ENCODE measurements at regions not wholly inside any gene's neighbourhood (a gene's known extent, or its start where the extent isn't known, plus 50 kb on each side); places are given as distances from the start of the nearest gene placed in this dataset.

DNA sequence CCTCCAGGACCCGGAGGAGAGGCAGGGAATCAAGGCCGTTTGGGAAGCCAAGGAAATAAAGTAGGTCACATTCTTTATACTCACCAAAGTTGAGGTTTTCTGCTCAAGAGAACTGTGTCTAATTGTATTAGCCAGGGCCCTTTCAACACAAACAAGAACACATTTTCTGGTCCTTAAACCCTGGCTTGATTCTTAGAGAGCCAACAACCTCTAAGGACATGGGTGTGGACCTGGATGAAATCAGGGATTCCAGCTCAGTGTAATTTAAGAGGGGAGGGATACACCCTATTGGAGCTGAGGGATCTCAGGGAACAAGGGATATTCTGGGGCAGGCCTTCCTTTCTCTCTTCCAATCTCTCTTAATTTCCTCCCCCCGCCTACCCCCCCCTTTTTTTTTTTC is 104.8 kb downstream of the COL6A6 start:
- ATAC-seq, result peak; percentile 30 to 86 (median 45)
- H3K9me3 ChIP-seq, result no peaks in the 10 kb centered on the region

DNA sequence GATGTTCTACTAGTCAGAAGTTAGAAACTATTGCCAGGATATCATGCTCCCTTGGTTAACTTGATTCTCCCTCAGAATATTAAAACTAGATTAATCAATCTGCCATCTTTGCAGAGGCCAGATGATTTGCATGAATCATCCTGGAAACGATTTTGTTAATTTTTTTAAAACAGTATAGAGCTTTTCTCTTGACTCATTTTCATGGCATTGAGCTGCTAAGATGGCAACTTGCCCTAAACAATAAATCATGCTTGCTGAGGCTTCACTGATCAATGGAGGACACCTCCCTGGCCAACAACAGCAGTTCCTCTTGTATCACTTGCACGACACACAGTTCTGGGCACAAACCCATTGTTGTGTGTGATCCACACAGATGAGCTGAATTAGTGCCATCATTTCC is 109.1 kb downstream of the COL6A6 start:
- ATAC-seq (no peak), DNase-seq (no peak)
- Histone ChIP-seq H3K4me3 (no peak overlapping the region), H3K36me3 (no peaks in the 10 kb centered on the region), H3K27ac (no peak overlapping the region), H3K27me3 (no peaks in the 10 kb centered on the region), H3K4me1 (peaks cover 0 to 3% (median 0%) of the 10 kb centered on the region in 12 donors), H3K9me3 (no peaks in the 10 kb centered on the region)
- 69 to 80% (median 77%) methylated on average over 2 of the region's 2 CpGs for WGBS, 4 donors
- no peak for TF ChIP-seq POLR2A (IDR thresholded peaks at IDR 0.05)
- TF ChIP-seq, protein P1, sequence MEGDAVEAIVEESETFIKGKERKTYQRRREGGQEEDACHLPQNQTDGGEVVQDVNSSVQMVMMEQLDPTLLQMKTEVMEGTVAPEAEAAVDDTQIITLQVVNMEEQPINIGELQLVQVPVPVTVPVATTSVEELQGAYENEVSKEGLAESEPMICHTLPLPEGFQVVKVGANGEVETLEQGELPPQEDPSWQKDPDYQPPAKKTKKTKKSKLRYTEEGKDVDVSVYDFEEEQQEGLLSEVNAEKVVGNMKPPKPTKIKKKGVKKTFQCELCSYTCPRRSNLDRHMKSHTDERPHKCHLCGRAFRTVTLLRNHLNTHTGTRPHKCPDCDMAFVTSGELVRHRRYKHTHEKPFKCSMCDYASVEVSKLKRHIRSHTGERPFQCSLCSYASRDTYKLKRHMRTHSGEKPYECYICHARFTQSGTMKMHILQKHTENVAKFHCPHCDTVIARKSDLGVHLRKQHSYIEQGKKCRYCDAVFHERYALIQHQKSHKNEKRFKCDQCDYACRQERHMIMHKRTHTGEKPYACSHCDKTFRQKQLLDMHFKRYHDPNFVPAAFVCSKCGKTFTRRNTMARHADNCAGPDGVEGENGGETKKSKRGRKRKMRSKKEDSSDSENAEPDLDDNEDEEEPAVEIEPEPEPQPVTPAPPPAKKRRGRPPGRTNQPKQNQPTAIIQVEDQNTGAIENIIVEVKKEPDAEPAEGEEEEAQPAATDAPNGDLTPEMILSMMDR (IDR thresholded peaks at IDR 0.05), result no peak
- intact Hi-C loops (cut with DNase I), result no loop called here

More for the DNA sequence above, 104.8 kb downstream of the COL6A6 start:
- H3K4me3 ChIP-seq, result no peak overlapping the region
- H3K27me3 ChIP-seq, result no peaks in the 10 kb centered on the region
- no peak for DNase-seq
- H3K27ac ChIP-seq, result no peak overlapping the region
- 60 to 71% (median 64%) methylated on average over 3 of the region's 3 CpGs for WGBS, 4 donors
- H3K4me1 ChIP-seq, result no peaks in the 10 kb centered on the region
- TF ChIP-seq, protein P1 (IDR thresholded peaks at IDR 0.05), result no peak
- no peak for TF ChIP-seq POLR2A (IDR thresholded peaks at IDR 0.05)
- intact Hi-C loops (cut with DNase I), result loop anchor here in 1 of 10 donors (5.0 kb wide), 1 partner anchor 330 kb away; no protein-coding TSS in a partner anchor
- no peaks in the 10 kb centered on the region for H3K36me3 ChIP-seq

DNA sequence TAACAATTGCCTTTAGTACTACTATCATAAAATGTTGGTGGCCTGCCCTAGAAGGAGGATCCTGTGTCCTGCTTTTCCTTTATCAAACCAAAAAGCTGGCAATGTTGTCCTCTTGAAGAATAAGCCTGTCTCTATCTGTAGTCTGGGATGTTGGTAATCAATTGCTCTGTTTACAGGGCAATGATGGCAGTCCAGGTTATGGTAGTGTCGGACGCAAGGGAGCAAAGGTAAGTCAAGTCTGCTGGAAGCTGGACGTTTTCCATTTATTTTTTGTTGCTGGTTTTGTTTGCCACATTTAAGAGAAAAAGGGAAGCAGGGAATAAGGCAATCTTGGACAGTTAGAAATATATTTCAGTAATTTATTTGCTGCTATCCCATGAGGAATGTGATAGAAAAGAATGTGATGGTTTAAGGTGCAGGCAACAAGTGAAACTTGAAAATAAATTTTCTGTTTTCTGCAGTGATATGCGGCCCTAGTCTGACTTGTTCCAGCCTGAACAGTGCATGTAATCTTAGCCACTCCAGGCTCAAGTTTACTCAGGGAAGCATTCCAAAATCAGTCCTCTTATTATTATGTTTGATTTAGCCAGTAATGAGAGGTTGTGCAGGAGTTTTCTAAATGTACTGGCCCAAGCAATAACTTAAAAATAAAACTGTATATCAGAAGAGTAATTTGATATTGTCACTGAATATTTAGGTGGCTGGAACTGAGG is 110.3 kb downstream of the COL6A6 start:
- no peak for TF ChIP-seq POLR2A (IDR thresholded peaks at IDR 0.05)
- 80 to 81% (median 80%) methylated on average over 4 of the region's 4 CpGs for WGBS, 4 donors
- intact Hi-C loops (cut with DNase I), result no loop called here
- ATAC-seq (no peak), DNase-seq (no peak)
- no peaks in the 10 kb centered on the region for H3K27me3 ChIP-seq
- H3K4me3 ChIP-seq, result no peak overlapping the region
- H3K36me3 ChIP-seq, result no peaks in the 10 kb centered on the region
- peaks cover 0 to 3% (median 0%) of the 10 kb centered on the region in 12 donors for H3K4me1 ChIP-seq
- no peak overlapping the region for H3K27ac ChIP-seq
- H3K9me3 ChIP-seq, result no peaks in the 10 kb centered on the region

DNA sequence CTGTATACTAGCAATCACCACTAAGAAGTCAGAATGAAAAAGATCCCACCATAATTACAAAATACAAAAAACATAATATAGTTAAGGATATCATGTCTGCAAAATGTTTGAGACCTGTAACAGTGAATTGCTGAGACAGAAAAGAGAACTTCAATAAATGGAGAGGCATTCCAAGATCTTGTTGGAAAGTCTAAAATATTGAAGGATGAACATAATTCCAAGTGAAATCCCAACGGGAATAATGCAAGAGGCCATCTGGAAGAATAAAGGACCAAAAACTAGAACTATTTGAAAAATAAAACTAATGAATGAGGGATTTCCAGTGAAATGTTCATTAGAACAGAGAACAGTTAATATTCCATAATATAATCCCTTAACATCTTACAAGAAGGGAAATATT is 110.9 kb downstream of the COL6A6 start:
- no peaks in the 10 kb centered on the region for H3K36me3 ChIP-seq
- TF ChIP-seq POLR2A (IDR thresholded peaks at IDR 0.05), result no peak
- TF ChIP-seq, protein P1 (IDR thresholded peaks at IDR 0.05), result no peak
- no peak for ATAC-seq
- H3K9me3 ChIP-seq, result no peaks in the 10 kb centered on the region
- H3K4me3 ChIP-seq, result no peak overlapping the region
- no peaks in the 10 kb centered on the region for H3K27me3 ChIP-seq
- intact Hi-C loops (cut with DNase I), result no loop called here
- no peak overlapping the region for H3K27ac ChIP-seq
- no peak for DNase-seq
- 59 to 75% (median 67%) methylated on average over 1 of the region's 1 CpG for WGBS, 4 donors
- peaks cover 0 to 3% (median 0%) of the 10 kb centered on the region in 12 donors for H3K4me1 ChIP-seq

All from heart left ventricle (tissue), 16 donors.